Neuronal stem cell (in vitro differentiated cells): ENCODE measurements at regions not wholly inside any gene's neighbourhood (a gene's known extent, or its start where the extent isn't known, plus 50 kb on each side); places are given as distances from the start of the nearest gene placed in this dataset.
A peak's percentile ranks its signal among the peaks of the same experiment; 100 is the strongest.
"Not testable (repeated sequence)": the region's sequence is repeated elsewhere in the genome, so short reads cannot be mapped to it uniquely, and the experiment has no call there.

Experiments used
- DNase-seq: peaks from one replicate; pipeline ENCODE4 v3.0.0-alpha.2; 2013; ENCODE audit warnings: low spot score
- H2AFZ ChIP-seq: one replicate; pipeline ENCODE4 v1.6.1; 2013; ENCODE audit warnings: mild to moderate bottlenecking, low read length, inconsistent platforms
- H2AK5ac ChIP-seq: 2 replicates; pipeline ENCODE4 v1.6.1; 2013; ENCODE audit warnings: low read depth, mild to moderate bottlenecking, inconsistent platforms, low read length, moderate library complexity, mixed read lengths
- H2BK120ac ChIP-seq: 2 replicates; pipeline ENCODE4 v1.6.1; 2013; ENCODE audit warnings: low read depth, mild to moderate bottlenecking, inconsistent platforms, low read length, moderate library complexity, mixed read lengths
- H2BK12ac ChIP-seq: one replicate; pipeline ENCODE4 v1.6.1; 2013; ENCODE audit warnings: low read length, inconsistent platforms
- H2BK15ac ChIP-seq: 2 replicates; pipeline ENCODE4 v1.6.1; 2013; ENCODE audit warnings: mild to moderate bottlenecking, low read length, inconsistent platforms, mixed read lengths
- H2BK5ac ChIP-seq: one replicate; pipeline ENCODE4 v1.6.1; 2013; ENCODE audit warnings: inconsistent platforms, mild to moderate bottlenecking, low read length, moderate library complexity
- H3K14ac ChIP-seq: one replicate; pipeline ENCODE4 v1.6.1; 2013; ENCODE audit warnings: low read length, inconsistent platforms
- H3K18ac ChIP-seq: 2 replicates; pipeline ENCODE4 v1.6.1; 2013; ENCODE audit warnings: low read length, inconsistent platforms
- H3K23ac ChIP-seq: 2 replicates; pipeline ENCODE4 v1.6.1; 2013; ENCODE audit warnings: low read depth, mild to moderate bottlenecking, mixed read lengths, low read length, inconsistent platforms; ENCODE audit not compliant: poor library complexity
- H3K27ac ChIP-seq: replicated peaks from 3 replicates; pipeline ENCODE4 v1.5.1; 2013; ENCODE audit warnings: low read length, inconsistent platforms
- H3K27me3 ChIP-seq, 3 experiments: 2 replicates each; pipeline ENCODE4 v1.6.1; 2013; ENCODE audit warnings: low read length in 3 of 3, mild to moderate bottlenecking in 2 of 3, inconsistent platforms in 1 of 3, low read depth in 1 of 3, mixed read lengths in 1 of 3, moderate library complexity in 1 of 3; ENCODE audit not compliant: control insufficient read depth in 3 of 3, insufficient read depth in 3 of 3
- H3K36me3 ChIP-seq, 2 donors: replicated peaks in 1 of 2; 2 replicates each; pipeline ENCODE4 v1.6.1; 2013; ENCODE audit warnings: low read length in 2 of 2; ENCODE audit not compliant: control insufficient read depth in 2 of 2, insufficient read depth in 2 of 2
- H3K4ac ChIP-seq: 2 replicates; pipeline ENCODE4 v1.6.1; 2013; ENCODE audit warnings: inconsistent platforms, mild to moderate bottlenecking, low read length, moderate library complexity
- H3K4me1 ChIP-seq, 2 donors: 1 replicate in 1 of 2; 2 replicates in 1 of 2; pipeline ENCODE4 v1.6.1; 2013; ENCODE audit warnings: low read length in 2 of 2, low read depth in 1 of 2; ENCODE audit not compliant: control insufficient read depth in 2 of 2, insufficient read depth in 1 of 2
- H3K4me2 ChIP-seq: one replicate; pipeline ENCODE4 v1.6.1; 2013; ENCODE audit warnings: mild to moderate bottlenecking, low read length, inconsistent platforms; ENCODE audit not compliant: insufficient read depth, poor library complexity, severe bottlenecking
- H3K4me3 ChIP-seq, 2 donors: 2 replicates each; pipeline ENCODE4 v1.5.1; 2013; ENCODE audit warnings: low read length in 2 of 2, mild to moderate bottlenecking in 2 of 2, inconsistent platforms in 1 of 2, moderate library complexity in 1 of 2
- H3K79me1 ChIP-seq: one replicate; pipeline ENCODE4 v1.6.1; 2013; ENCODE audit warnings: low read depth, mild to moderate bottlenecking, inconsistent platforms, low read length, moderate library complexity
- H3K9ac ChIP-seq: one replicate; pipeline ENCODE4 v1.6.1; 2013; ENCODE audit warnings: mild to moderate bottlenecking, low read depth, low read length, inconsistent platforms; ENCODE audit not compliant: poor library complexity
- H3K9me3 ChIP-seq, 2 donors: replicated peaks in 1 of 2; 2 replicates each; pipeline versions ENCODE3 to v1.6.1; 2013; ENCODE audit warnings: low read length in 2 of 2, mild to moderate bottlenecking in 2 of 2, inconsistent platforms in 1 of 2, low read depth in 1 of 2, mixed read lengths in 1 of 2, moderate library complexity in 1 of 2; ENCODE audit not compliant: control insufficient read depth in 2 of 2, insufficient read depth in 1 of 2
- H4K8ac ChIP-seq: one replicate; pipeline ENCODE4 v1.6.1; 2013; ENCODE audit warnings: low read depth, mild to moderate bottlenecking, inconsistent platforms, low read length, moderate library complexity
- H4K91ac ChIP-seq: one replicate; pipeline ENCODE4 v1.6.1; 2013; ENCODE audit warnings: low read length, low read depth, mild to moderate bottlenecking, inconsistent platforms; ENCODE audit not compliant: poor library complexity
- WGBS, 2 donors: extraction: QIAGEN DNeasy Blood & Tissue Kit; methylation state at CpG; one replicate each; pipeline ENCODE4 v1.1.7; 2013; ENCODE audit warnings: missing lambda C conversion rate in 2 of 2, mixed read lengths in 1 of 2; ENCODE audit not compliant: insufficient read length in 2 of 2, insufficient replicate concordance in 1 of 2; ENCODE audit errors: extremely low coverage in 2 of 2; 5-methylcytosine and 5-hydroxymethylcytosine counted together

- Histone ChIP-seq H3K79me1 (no peaks in the 10 kb centered on the region), H3K4ac (no peak overlapping the region), H3K4me1 (peaks cover 11 to 30% of the 10 kb centered on the region in 2 donors), H3K9ac (no peak overlapping the region), H3K36me3 (no peaks in the 10 kb centered on the region), H2BK15ac (no peak overlapping the region), H3K18ac (no peak overlapping the region), H3K27me3 (no peaks in the 10 kb centered on the region), H3K4me2 (no peak overlapping the region), H3K9me3 (no peaks in the 10 kb centered on the region), H2AFZ (no peak overlapping the region), H3K14ac (no peak overlapping the region), H2AK5ac (no peak overlapping the region), H2BK120ac (no peak overlapping the region), H3K23ac (no peak overlapping the region), H2BK12ac (no peak overlapping the region), H3K4me3 (no peak overlapping the region), H4K8ac (no peak overlapping the region), H4K91ac (no peak overlapping the region), H3K27ac (no peak overlapping the region), H2BK5ac (no peak overlapping the region)
- no CpG with 5 or more reads among the region's 2 CpGs for WGBS, 2 donors
- no peak for DNase-seq
Measured at GRCh38 chr5:125486634-125487033, 740.2 kb upstream of the ZNF608 start.

- H3K4me2 ChIP-seq: no peak overlapping the region
- H2BK15ac ChIP-seq: no peak overlapping the region
- peak overlapping the region; percentile 30 for H2AFZ ChIP-seq
- H3K27me3 ChIP-seq: no peaks in the 10 kb centered on the region
- no peak overlapping the region for H2BK12ac ChIP-seq
- H3K18ac ChIP-seq: no peak overlapping the region
- no peak overlapping the region for H3K14ac ChIP-seq
- H2BK5ac ChIP-seq: no peak overlapping the region
- H3K23ac ChIP-seq: no peak overlapping the region
- no peak overlapping the region for H4K91ac ChIP-seq
- H3K4ac ChIP-seq: no peak overlapping the region
- H2AK5ac ChIP-seq: no peak overlapping the region
- no CpG with 5 or more reads among the region's 3 CpGs for WGBS, 2 donors
- H3K27ac ChIP-seq: peak overlapping the region; percentile 61
- DNase-seq: no peak
- no peaks in the 10 kb centered on the region for H3K9me3 ChIP-seq
- no peak overlapping the region for H3K4me3 ChIP-seq
- H4K8ac ChIP-seq: no peak overlapping the region
- peaks cover 9 to 34% of the 10 kb centered on the region in 2 donors for H3K4me1 ChIP-seq
- H3K79me1 ChIP-seq: no peaks in the 10 kb centered on the region
- no peaks in the 10 kb centered on the region for H3K36me3 ChIP-seq
- no peak overlapping the region for H3K9ac ChIP-seq
- no peak overlapping the region for H2BK120ac ChIP-seq
Measured at GRCh38 chr5:125487231-125487630, 740.8 kb upstream of the ZNF608 start.

GRCh38 chr5:125487652-125488051 is 741.2 kb upstream of the ZNF608 start:
- not testable (repeated sequence) for H3K27me3 ChIP-seq, H2BK12ac ChIP-seq, H4K91ac ChIP-seq, H2BK15ac ChIP-seq, H2BK5ac ChIP-seq, H3K36me3 ChIP-seq, H3K23ac ChIP-seq, DNase-seq, H3K14ac ChIP-seq, H3K79me1 ChIP-seq, H3K4me2 ChIP-seq, H2AK5ac ChIP-seq, H3K9ac ChIP-seq, H3K18ac ChIP-seq, H4K8ac ChIP-seq, H3K9me3 ChIP-seq, H2BK120ac ChIP-seq, H3K4me3 ChIP-seq, H3K4ac ChIP-seq
- Histone ChIP-seq H3K4me1 (peaks cover 9 to 34% of the 10 kb centered on the region in 2 donors), H3K27ac (peak overlapping the region; percentile 61), H2AFZ (peak overlapping the region; percentile 30)
- no CpG with 5 or more reads among the region's 4 CpGs for WGBS, 2 donors

DNA sequence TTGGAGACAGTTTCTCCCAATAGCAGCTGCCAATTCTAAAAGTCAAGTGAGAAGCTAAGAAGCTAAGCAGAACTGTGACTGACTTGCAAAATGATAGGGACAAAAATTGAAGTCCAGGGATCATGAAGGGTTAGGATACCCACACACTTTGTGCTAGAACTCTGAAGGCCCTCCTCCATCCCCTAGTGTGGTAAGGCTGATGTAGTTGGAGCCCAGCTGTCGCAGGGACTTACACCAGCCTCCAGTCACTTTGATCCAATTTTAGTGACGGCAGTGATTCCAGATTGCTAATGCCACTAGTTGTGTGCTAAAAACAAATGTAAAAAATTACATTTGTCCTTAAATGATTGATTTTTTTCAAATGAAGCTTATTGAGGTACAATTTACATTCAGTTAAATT is 742.7 kb upstream of the ZNF608 start:
- Histone ChIP-seq H2BK15ac (no peak overlapping the region), H3K79me1 (no peaks in the 10 kb centered on the region), H3K14ac (no peak overlapping the region), H2AFZ (peak overlapping the region; percentile 14), H4K91ac (no peak overlapping the region), H2BK120ac (no peak overlapping the region), H3K23ac (no peak overlapping the region), H3K36me3 (no peaks in the 10 kb centered on the region), H3K9me3 (peaks cover 3 to 12% of the 10 kb centered on the region in 2 donors), H2BK5ac (no peak overlapping the region), H3K4me1 (peaks cover 7 to 34% of the 10 kb centered on the region in 2 donors), H2BK12ac (no peak overlapping the region), H3K4ac (no peak overlapping the region), H2AK5ac (no peak overlapping the region), H4K8ac (no peak overlapping the region), H3K27ac (no peak overlapping the region), H3K4me3 (no peak overlapping the region), H3K4me2 (no peak overlapping the region), H3K9ac (no peak overlapping the region), H3K18ac (no peak overlapping the region), H3K27me3 (no peaks in the 10 kb centered on the region)
- whole genome bisulfite sequencing, 2 donors: no CpG with 5 or more reads among the region's 2 CpGs
- no peak for DNase-seq
